GM19240 (cell line): ENCODE measurements at regions not wholly inside any gene's neighbourhood (a gene's known extent, or its start where the extent isn't known, plus 50 kb on each side); places are given as distances from the start of the nearest gene placed in this dataset.

Source experiments
- DNase-seq: peaks from one replicate; pipeline ENCODE4 v3.0.0; 2011; ENCODE audit warnings: low spot score; ENCODE audit not compliant: insufficient read length

GRCh38 chr22:47395481-47395880 is 633.0 kb downstream of the TBC1D22A start:
- no peak for DNase-seq

GRCh38 chr22:47394504-47395440 is 632.3 kb downstream of the TBC1D22A start:
- no peak for DNase-seq

DNA sequence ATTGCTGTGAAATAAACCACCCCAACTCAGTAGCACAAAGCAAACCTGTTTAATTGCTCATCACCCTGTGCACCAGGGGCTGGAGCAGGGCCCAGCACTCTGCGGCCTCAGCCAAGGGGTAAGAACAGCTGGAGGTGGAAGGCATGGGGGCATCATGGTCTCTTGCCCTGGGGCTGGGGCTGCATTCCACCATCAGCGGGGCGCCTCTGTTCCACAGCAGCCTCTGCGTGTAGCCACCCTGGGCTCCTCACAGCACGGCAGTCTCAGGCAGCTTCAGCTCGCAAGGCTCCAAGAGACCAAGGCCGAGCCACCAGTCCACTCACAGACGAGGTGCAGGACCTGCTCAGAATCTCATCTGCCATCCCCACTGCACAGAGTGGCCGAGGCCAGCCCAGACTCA is 630.7 kb downstream of the TBC1D22A start:
- no peak for DNase-seq

DNA sequence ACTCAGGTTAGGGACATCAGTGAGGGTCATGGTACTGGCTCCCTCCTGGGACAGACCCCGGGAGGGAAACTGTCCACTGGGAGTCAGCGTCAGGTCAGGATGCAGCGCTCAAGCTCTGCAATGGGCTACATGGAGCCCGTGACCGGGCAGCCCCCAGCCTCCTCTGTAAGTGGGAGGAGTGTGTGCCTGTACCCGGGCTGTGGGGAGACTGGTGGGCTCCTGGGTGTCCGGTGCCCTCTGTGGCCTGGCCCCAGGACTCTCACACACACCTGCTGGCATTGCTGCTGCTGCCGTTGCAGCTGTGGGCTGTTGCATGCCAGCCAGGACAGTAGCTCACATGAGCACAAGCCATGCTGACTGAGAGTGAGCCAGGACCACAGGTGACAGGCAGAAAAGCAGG is 630.3 kb downstream of the TBC1D22A start:
- DNase-seq: no peak

- no peak for DNase-seq
Measured at GRCh38 chr22:47392054-47392347, 629.6 kb downstream of the TBC1D22A start.

- DNase-seq: no peak
Measured at GRCh38 chr22:47391169-47392053, 629.0 kb downstream of the TBC1D22A start.

DNA sequence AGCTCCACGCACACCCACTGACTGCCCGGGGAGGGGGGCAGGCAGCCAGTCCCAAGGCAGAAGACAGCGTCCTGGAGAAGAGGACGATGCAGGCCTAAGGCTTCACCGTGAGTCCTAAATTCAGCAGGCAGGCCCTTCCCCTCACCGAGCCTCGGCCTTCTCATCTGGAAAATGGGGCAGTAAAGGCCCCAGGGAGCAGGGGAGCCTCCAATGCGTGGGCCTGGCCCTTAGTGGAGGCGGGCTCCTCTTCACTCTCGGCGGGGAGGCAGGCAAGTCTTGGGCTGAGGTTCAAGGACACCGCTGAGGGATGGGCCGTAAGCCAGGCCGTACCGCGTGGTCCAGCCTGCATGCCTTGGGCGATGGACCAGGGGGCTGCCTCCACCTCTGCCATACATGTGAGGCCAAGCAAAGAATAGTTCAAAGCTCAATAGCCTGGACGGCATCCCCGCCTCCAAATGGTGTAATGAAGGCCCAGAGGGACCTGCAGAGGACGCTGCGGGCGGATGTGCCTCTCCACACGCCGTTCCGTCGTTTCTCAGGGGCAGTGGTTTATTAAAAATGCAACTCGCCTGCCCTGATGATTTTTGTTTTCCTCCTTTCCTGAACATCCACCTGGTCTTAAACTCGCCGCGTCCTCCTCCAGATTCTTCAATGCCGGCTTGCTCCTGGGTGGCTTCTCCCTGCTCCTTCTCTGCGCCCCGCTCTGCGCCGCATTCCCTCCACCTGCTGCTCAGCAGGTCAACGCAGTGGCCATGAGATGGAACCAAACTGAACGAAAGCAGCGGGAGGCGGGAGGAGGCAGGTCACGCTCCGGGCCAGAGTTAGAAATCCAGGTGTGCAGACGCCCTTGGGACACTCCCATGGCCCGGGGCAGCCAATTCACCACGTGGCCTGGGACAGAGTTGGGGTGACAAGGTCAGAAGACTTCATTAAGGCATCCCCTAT is 627.8 kb downstream of the TBC1D22A start:
- no peak for DNase-seq

- DNase-seq: no peak
Measured at GRCh38 chr22:47389201-47389600, 626.8 kb downstream of the TBC1D22A start.

- DNase-seq: no peak
Measured at GRCh38 chr22:47388778-47389177, 626.3 kb downstream of the TBC1D22A start.

GRCh38 chr22:47388331-47388730 is 625.9 kb downstream of the TBC1D22A start:
- DNase-seq: no peak

- DNase-seq: no peak
Measured at GRCh38 chr22:47386812-47387510, 624.5 kb downstream of the TBC1D22A start.

DNA sequence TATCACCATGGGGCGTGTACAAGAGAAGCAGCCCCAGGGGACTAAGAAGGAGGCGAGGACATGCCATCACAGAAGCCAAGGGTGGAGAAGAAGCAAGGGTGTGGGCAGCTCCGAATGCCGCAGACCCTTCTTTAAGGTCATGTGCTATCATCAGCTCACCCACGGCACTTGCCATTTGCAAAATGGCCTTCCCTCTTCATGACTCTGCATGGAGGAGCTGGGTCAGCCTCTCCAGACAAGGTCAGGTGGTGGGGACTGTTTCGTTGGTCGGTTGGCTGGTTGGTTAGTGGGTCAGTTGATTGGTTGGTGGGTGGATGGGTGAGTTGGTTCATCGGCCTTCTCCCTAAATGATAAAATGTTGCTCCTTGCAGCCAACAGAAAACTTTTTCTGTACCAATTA is 622.5 kb downstream of the TBC1D22A start:
- DNase-seq: no peak

DNA sequence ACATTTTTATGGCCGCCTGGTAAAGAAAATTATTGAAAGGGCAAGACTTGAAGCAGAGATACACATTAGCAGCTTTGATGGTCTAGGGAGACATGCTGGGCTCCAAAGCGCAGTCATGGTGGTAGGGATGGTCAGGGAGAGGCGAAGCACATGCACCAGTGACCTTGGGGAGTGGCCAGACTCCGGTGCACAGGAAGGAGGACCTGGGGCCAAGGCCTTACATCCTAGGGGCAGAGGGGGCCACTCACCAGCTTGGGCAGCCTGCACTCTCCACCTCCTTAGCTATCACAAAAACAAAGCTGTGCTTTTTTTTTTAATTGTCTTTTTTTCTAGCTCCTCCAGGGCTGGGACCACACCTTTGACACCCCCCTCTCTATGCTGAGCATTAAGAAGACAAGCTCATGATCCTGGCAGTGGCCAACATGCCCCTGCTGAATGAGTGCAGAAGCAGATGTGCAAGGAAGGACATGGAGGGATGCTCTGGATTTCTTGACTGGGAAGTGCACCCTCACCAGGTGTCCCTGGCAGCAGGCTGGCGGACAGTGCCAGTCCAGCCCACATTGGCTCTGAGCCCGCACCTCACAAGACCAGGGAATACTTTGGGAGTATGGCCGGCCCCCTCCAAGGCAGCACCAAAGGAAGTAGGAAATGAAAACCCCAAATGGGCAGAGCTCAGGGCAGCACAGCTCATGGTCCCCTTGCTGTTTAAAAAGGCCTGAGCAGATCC is 619.9 kb downstream of the TBC1D22A start:
- DNase-seq: no peak

GRCh38 chr22:47381240-47381639 is 618.8 kb downstream of the TBC1D22A start:
- DNase-seq: no peak

DNA sequence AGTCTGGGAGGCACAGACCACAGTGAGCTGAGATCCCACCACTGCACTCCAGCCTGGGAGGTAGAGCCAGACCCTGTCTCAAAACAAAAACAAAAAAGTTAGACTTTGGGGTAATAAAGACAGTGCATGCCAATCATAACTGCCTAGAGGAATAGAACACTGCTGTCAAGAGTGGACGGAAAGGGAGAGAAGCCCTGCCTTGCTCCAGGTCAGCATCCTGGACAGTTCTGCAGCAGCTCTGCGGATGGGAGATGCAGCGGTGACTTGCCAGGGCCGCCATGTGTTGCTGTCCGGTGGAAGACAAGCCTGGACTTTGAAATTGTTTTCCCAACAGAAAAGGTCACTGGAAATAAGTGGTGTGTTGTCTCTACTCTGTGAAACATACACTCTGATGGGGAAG is 618.2 kb downstream of the TBC1D22A start:
- DNase-seq: no peak

DNA sequence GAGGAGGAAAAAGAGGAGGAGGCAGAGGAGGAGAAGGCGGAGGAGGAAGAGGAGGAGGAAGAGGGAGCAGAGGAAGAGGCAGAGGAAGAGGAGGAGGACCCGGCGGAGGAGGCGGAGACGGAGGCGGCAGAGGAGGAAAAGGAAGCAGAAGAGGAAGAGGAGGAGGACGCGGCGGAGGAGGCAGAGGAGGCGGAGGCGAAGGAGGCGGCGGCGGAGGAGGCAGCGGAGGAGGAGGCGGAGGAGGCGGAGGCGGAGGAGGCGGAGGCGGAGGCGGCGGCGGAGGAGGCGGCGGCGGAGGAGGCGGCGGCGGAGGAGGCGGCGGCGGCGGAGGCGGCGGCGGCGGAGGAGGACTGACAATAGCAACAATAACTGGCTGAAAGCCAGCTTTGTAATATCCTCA is 616.6 kb downstream of the TBC1D22A start:
- no peak for DNase-seq

GRCh38 chr22:47377926-47378560 is 615.6 kb downstream of the TBC1D22A start:
- no peak for DNase-seq

DNA sequence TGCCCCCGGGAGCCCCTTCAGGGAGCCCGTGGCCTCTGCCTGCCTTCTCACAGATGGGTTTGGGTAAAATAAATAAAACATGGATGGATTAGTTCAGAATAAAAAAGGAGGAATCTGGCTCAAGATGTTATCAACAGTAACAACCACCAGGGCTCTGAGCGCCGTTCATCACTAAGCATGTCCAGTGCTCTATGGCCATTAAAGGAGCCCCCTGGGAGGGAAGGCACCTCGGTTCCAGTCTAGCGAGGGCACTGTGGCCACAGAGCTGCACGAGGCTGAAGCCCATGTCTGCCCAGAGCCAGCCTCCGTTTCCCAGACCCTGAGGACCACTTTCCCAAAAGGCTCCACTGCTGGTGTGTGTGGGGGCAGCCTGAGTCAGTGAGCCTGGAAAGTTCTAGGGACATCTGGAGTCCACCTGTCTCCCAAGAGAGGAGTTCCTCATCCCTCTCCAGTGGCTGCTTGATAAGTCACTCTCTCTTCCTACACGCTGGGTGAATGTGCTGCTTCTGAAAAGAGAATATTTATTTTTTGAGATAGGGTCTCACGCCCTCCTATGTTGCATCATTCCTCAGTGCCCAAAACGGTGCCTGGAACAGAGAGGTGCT is 614.6 kb downstream of the TBC1D22A start:
- no peak for DNase-seq

GRCh38 chr22:47376322-47376700 is 613.9 kb downstream of the TBC1D22A start:
- no peak for DNase-seq
